ENCODE measurements at regions not wholly inside any gene's neighbourhood (a gene's known extent, or its start where the extent isn't known, plus 50 kb on each side); places are given as distances from the start of the nearest gene placed in this dataset.
A peak's percentile ranks its signal among the peaks of the same experiment; 100 is the strongest.

DNA sequence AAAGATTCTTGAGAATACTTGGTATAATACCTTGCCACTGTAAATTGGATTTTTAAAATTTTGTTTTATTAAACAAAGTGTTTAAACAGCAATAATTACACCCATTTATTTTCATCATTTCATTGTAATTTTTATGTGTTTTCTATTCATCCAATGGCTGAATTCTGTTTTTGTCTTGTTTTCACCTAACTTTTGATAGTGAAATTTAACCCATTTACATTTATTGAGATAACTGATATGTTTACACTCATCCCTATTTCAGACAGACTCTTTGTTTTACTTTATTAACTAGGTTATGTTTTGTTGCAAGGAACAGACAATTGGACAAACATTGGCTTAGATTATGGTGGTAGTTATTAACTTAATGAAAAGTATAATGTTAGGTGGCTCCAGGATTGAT, 113.1 kb upstream of the REG3A start:
- Mint-ChIP-seq H3K36me3 (no peaks in the 10 kb centered on the region), H3K4me1 (no peaks in the 10 kb centered on the region), H3K4me3 (no peak overlapping the region), H3K27me3 (no peaks in the 10 kb centered on the region), H3K27ac (no peak overlapping the region), H3K9me3 (peaks cover 0 to 4% of the 10 kb centered on the region in 2 donors)
- no peak for DNase-seq
- ATAC-seq (replicated peaks) = no peak

- peaks cover 0 to 4% of the 10 kb centered on the region in 2 donors for H3K9me3 Mint-ChIP-seq
- DNase-seq = no peak
- H3K4me3 Mint-ChIP-seq = no peak overlapping the region
- no peak overlapping the region for H3K27ac Mint-ChIP-seq
- no peaks in the 10 kb centered on the region for H3K27me3 Mint-ChIP-seq
- H3K4me1 Mint-ChIP-seq = no peaks in the 10 kb centered on the region
- no peaks in the 10 kb centered on the region for H3K36me3 Mint-ChIP-seq
- no peak for ATAC-seq (replicated peaks)
Observed at GRCh38 chr2:79271456-79271855, 111.9 kb upstream of the REG3A start.

DNA sequence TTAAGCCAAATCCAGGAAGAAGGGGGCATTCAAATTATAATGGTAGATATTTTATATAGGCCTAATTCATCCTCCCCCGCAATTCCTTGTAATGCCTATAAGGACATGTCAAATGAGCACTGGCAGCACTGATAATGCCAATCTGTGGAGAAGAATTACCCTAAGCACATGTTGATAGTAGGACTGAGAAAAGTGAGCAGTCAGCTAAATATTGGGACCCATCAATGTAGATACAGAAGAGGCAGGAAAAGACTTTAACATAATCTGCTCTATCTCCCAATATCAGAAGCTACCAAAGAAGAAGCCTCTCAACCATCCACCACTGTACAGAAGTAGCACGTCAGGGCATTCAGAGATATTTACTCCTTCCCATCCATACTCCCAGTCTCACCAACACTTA, 101.3 kb upstream of the REG3A start:
- H3K4me1 Mint-ChIP-seq = no peaks in the 10 kb centered on the region
- no peak overlapping the region for H3K4me3 Mint-ChIP-seq
- H3K27me3 Mint-ChIP-seq = no peaks in the 10 kb centered on the region
- no peak for DNase-seq
- no peak overlapping the region for H3K27ac Mint-ChIP-seq
- no peak for ATAC-seq (replicated peaks)
- no peaks in the 10 kb centered on the region for H3K36me3 Mint-ChIP-seq
- H3K9me3 Mint-ChIP-seq = peaks cover 6% of the 10 kb centered on the region in 2 donors

DNA sequence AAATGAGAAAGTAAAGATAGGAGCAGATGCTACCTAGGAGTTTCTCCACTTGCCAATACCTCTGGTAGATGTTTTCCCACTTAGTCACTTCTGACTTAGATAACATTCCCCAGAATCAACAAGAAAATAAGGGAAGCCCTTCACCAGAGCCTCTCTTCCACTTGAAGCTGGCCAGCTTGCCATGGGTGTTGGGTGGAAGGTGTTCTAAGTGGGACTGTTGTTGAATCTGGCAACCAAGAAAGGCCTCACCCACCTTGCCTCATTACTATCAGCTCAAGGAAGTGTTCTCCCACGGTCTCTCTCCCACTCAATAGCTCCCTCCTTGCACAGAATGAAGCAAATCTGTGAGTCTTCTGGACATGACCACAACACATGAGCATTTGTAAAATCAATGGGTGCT, 100.4 kb upstream of the REG3A start:
- ATAC-seq (replicated peaks) (no peak), DNase-seq (no peak)
- Mint-ChIP-seq H3K36me3 (no peaks in the 10 kb centered on the region), H3K4me1 (no peaks in the 10 kb centered on the region), H3K9me3 (peaks cover 6% of the 10 kb centered on the region in 2 donors), H3K27me3 (no peaks in the 10 kb centered on the region), H3K4me3 (no peak overlapping the region), H3K27ac (no peak overlapping the region)

- Mint-ChIP-seq H3K9me3 (peaks cover 6% of the 10 kb centered on the region in 2 donors), H3K4me3 (no peak overlapping the region), H3K36me3 (no peaks in the 10 kb centered on the region), H3K27me3 (no peaks in the 10 kb centered on the region), H3K4me1 (no peaks in the 10 kb centered on the region), H3K27ac (no peak overlapping the region)
- ATAC-seq (replicated peaks) (no peak), DNase-seq (no peak)
Observed at GRCh38 chr2:79259296-79259695, 99.7 kb upstream of the REG3A start.

GRCh38 chr2:79253243-79253774, 93.8 kb upstream of the REG3A start:
- Mint-ChIP-seq H3K27me3 (no peaks in the 10 kb centered on the region), H3K4me3 (no peak overlapping the region), H3K27ac (no peak overlapping the region), H3K9me3 (no peaks in the 10 kb centered on the region), H3K4me1 (no peaks in the 10 kb centered on the region), H3K36me3 (no peaks in the 10 kb centered on the region)
- ATAC-seq (replicated peaks) = no peak
- DNase-seq = no peak

DNA sequence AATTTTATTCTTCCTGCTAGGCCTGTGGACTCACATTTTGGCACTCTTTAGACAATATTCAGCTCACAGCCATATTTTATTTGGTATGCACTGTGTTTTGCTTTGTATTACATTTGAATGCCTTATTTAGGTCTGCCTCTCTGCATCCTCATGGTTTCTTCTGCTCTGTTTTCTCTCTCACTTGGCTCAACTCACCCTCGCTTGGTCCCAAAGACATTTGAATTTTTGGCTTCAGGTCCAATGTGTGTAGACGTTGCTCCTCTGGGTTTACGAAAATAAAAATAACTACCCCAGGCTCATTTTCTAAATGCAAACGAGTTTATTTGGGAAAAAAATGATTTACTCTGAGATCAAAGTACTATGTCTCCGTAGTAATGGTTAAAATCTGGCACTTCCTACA, 91.1 kb upstream of the REG3A start:
- H3K9me3 Mint-ChIP-seq = no peaks in the 10 kb centered on the region
- no peaks in the 10 kb centered on the region for H3K4me1 Mint-ChIP-seq
- H3K27me3 Mint-ChIP-seq = peaks cover 0 to 12% of the 10 kb centered on the region in 2 donors
- no peaks in the 10 kb centered on the region for H3K36me3 Mint-ChIP-seq
- no peak overlapping the region for H3K4me3 Mint-ChIP-seq
- ATAC-seq (replicated peaks) (no peak), DNase-seq (no peak)
- no peak overlapping the region for H3K27ac Mint-ChIP-seq

GRCh38 chr2:79248776-79249175, 89.2 kb upstream of the REG3A start:
- ATAC-seq (replicated peaks) (no peak), DNase-seq (no peak)
- Mint-ChIP-seq H3K4me3 (no peak overlapping the region), H3K27me3 (peaks cover 0 to 12% of the 10 kb centered on the region in 2 donors), H3K36me3 (no peaks in the 10 kb centered on the region), H3K9me3 (no peaks in the 10 kb centered on the region), H3K4me1 (no peaks in the 10 kb centered on the region), H3K27ac (no peak overlapping the region)

- Mint-ChIP-seq H3K9me3 (peaks cover 0 to 1% of the 10 kb centered on the region in 2 donors), H3K4me1 (no peaks in the 10 kb centered on the region), H3K27me3 (peaks cover 8 to 18% of the 10 kb centered on the region in 2 donors), H3K36me3 (no peaks in the 10 kb centered on the region), H3K27ac (no peak overlapping the region), H3K4me3 (no peak overlapping the region)
- ATAC-seq (replicated peaks) (peak in 1 of 2 donors; percentile 47), DNase-seq (no peak)
Observed at GRCh38 chr2:79235135-79235534, 75.6 kb upstream of the REG3A start.

DNA sequence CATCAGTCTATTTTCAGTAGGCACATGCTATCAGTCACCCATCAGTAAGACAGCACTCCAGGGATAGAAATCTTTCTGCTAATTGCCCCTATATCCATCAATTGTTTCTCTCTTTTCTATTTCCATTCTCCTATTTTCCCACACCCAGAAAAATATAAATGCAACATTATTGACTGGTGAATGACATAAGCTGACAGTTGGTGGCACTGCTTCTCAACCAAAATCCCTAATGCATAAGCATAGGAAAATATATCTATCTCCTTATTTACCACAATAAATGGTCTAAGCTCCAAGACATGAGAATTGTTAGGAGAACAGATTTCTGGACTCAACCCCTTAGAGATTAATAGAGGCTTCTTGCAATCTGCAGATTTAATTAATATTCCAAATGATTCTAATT, 64.0 kb upstream of the REG3A start:
- no peak overlapping the region for H3K27ac Mint-ChIP-seq
- H3K9me3 Mint-ChIP-seq = peaks cover 0 to 1% of the 10 kb centered on the region in 2 donors
- DNase-seq (no peak), ATAC-seq (replicated peaks) (no peak)
- no peak overlapping the region for H3K4me3 Mint-ChIP-seq
- no peaks in the 10 kb centered on the region for H3K36me3 Mint-ChIP-seq
- peaks cover 0 to 13% of the 10 kb centered on the region in 2 donors for H3K27me3 Mint-ChIP-seq
- no peaks in the 10 kb centered on the region for H3K4me1 Mint-ChIP-seq

- peaks cover 10 to 28% of the 10 kb centered on the region in 2 donors for H3K27me3 Mint-ChIP-seq
- H3K4me3 Mint-ChIP-seq = no peak overlapping the region
- H3K4me1 Mint-ChIP-seq = no peaks in the 10 kb centered on the region
- H3K27ac Mint-ChIP-seq = no peak overlapping the region
- no peaks in the 10 kb centered on the region for H3K36me3 Mint-ChIP-seq
- peak in 1 of 2 donors; percentile 53 for ATAC-seq (replicated peaks)
- peak; percentile 4 for DNase-seq
- H3K9me3 Mint-ChIP-seq = peaks cover 0 to 1% of the 10 kb centered on the region in 2 donors
Observed at GRCh38 chr2:79219383-79219988, 59.9 kb upstream of the REG3A start.

GRCh38 chr2:79210274-79210917, 50.8 kb upstream of the REG3A start:
- no peak for ATAC-seq (replicated peaks)
- H3K4me1 Mint-ChIP-seq = no peaks in the 10 kb centered on the region
- H3K27me3 Mint-ChIP-seq = peaks cover 0 to 9% of the 10 kb centered on the region in 2 donors
- H3K4me3 Mint-ChIP-seq = no peak overlapping the region
- H3K27ac Mint-ChIP-seq = no peak overlapping the region
- H3K9me3 Mint-ChIP-seq = no peaks in the 10 kb centered on the region
- no peaks in the 10 kb centered on the region for H3K36me3 Mint-ChIP-seq
- no peak for DNase-seq

All from stimulated activated naive B cell treated with anti-CD40 and anti-IgM and Interleukin-4, amounts not matched to agents 10 μg/mL and 1 μg/mL and 100 μg/mL, for 72 hours (primary cell).